Hepatic stellate cell (primary cell): ENCODE measurements at regions not wholly inside any gene's neighbourhood (a gene's known extent, or its start where the extent isn't known, plus 50 kb on each side); places are given as distances from the start of the nearest gene placed in this dataset.

Experiments
- DNase-seq: peaks from one replicate; pipeline ENCODE4 v3.0.0; 2011; ENCODE audit warnings: low spot score

GRCh38 chr22:49567899-49568750, 259.5 kb downstream of the BRD1 start:
- DNase-seq, result no peak

GRCh38 chr22:49566693-49567092, 261.0 kb downstream of the BRD1 start:
- DNase-seq, result no peak

GRCh38 chr22:49566141-49566541, 261.5 kb downstream of the BRD1 start:
- DNase-seq, result no peak

- DNase-seq, result no peak
Observed at GRCh38 chr22:49565516-49565855, 262.2 kb downstream of the BRD1 start.

GRCh38 chr22:49564666-49565515, 262.8 kb downstream of the BRD1 start:
- DNase-seq, result no peak

- DNase-seq, result no peak
Observed at GRCh38 chr22:49564054-49564453, 263.6 kb downstream of the BRD1 start.

GRCh38 chr22:49562685-49563249, 264.9 kb downstream of the BRD1 start:
- DNase-seq, result no peak

GRCh38 chr22:49561976-49562375, 265.7 kb downstream of the BRD1 start:
- no peak for DNase-seq

- DNase-seq, result no peak
Observed at GRCh38 chr22:49561338-49561737, 266.3 kb downstream of the BRD1 start.

- no peak for DNase-seq
Observed at GRCh38 chr22:49555526-49555925, 272.1 kb downstream of the BRD1 start.

- no peak for DNase-seq
Observed at GRCh38 chr22:49554741-49555140, 272.9 kb downstream of the BRD1 start.

GRCh38 chr22:49554296-49554625, 273.4 kb downstream of the BRD1 start:
- no peak for DNase-seq

- no peak for DNase-seq
Observed at GRCh38 chr22:49553518-49554295, 274.0 kb downstream of the BRD1 start.

- DNase-seq, result no peak
Observed at GRCh38 chr22:49553076-49553475, 274.6 kb downstream of the BRD1 start.

- no peak for DNase-seq
Observed at GRCh38 chr22:49551897-49552614, 275.6 kb downstream of the BRD1 start.

- DNase-seq, result no peak
Observed at GRCh38 chr22:49551446-49551845, 276.2 kb downstream of the BRD1 start.

- DNase-seq, result no peak
Observed at GRCh38 chr22:49550766-49551362, 276.8 kb downstream of the BRD1 start.

- DNase-seq, result no peak
Observed at GRCh38 chr22:49550141-49550430, 277.6 kb downstream of the BRD1 start.

- no peak for DNase-seq
Observed at GRCh38 chr22:49549256-49550140, 278.2 kb downstream of the BRD1 start.
